BLaER1 treated with 17β-estradiol and CSF1 and Interleukin-3, amounts not matched to agents 10 nM and 100 nM (cell line): ENCODE measurements at regions not wholly inside any gene's neighbourhood (a gene's known extent, or its start where the extent isn't known, plus 50 kb on each side); places are given as distances from the start of the nearest gene placed in this dataset.

Source experiments
- H3K27ac ChIP-seq, 11 experiments: shearing (Covaris generic); formaldehyde crosslinking; 2 replicates each; pipeline ENCODE4 v1.8.1; 2022
- H3K27me3 ChIP-seq, 11 experiments: shearing (Covaris generic); formaldehyde crosslinking; 2 replicates each; pipeline ENCODE4 v1.8.1; 2022
- H3K36me3 ChIP-seq, 11 experiments: shearing (Covaris generic); formaldehyde crosslinking; 2 replicates each; pipeline ENCODE4 v1.8.1; 2022
- H3K4me1 ChIP-seq, 10 experiments: shearing (Covaris generic); formaldehyde crosslinking; 2 replicates each; pipeline ENCODE4 v1.8.1; 2022
- H3K4me2 ChIP-seq, 11 experiments: shearing (Covaris generic); formaldehyde crosslinking; 2 replicates each; pipeline ENCODE4 v1.8.1; 2022
- H3K4me3 ChIP-seq, 10 experiments: shearing (Covaris generic); formaldehyde crosslinking; 2 replicates each; pipeline ENCODE4 v1.8.1; 2022
- H3K9ac ChIP-seq, 11 experiments: shearing (Covaris generic); formaldehyde crosslinking; 2 replicates each; pipeline ENCODE4 v1.8.1; 2022
- H3K9me3 ChIP-seq, 11 experiments: shearing (Covaris generic); formaldehyde crosslinking; replicated peaks in 1 of 11; 2 replicates each; pipeline ENCODE4 v1.8.1; 2022
- H4K20me1 ChIP-seq, 11 experiments: shearing (Covaris generic); formaldehyde crosslinking; 2 replicates each; pipeline ENCODE4 v1.8.1; 2022
- Cebpa-rat ChIP-seq, 11 experiments: shearing (Covaris generic); IDR thresholded peaks; 2 replicates each; pipeline ENCODE4 v1.8.1; 2022

DNA sequence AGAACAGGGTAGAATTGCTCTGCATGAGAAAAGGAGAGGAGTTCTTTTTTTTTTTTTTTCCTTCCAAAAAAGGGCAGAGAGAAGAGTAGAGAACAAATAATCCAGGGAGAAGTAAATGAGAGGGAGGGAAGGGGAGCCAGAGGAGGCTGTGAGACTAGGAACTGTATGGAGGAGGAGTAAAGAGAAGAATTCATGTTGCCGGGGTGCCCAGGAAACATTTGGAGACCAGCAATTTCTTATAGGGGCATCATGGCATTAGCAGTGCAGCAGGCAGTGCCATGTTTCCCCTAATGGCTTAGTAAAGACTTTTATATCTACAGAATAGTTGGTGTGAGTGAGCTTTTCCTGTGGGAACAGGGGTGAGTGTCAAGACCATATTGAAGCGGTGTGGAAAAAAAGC lies 86.4 kb upstream of the SESTD1 start:
- no peaks in the 10 kb centered on the region for H3K27me3 ChIP-seq
- no peak for TF ChIP-seq Cebpa-rat (IDR thresholded peaks at IDR 0.05)
- no peak overlapping the region for H3K27ac ChIP-seq
- H4K20me1 ChIP-seq, result no peaks in the 10 kb centered on the region
- H3K36me3 ChIP-seq, result no peaks in the 10 kb centered on the region
- peaks cover 4 to 20% (median 16%) of the 10 kb centered on the region in 10 experiments; a peak in 15 of 20 replicates for H3K4me1 ChIP-seq
- H3K9me3 ChIP-seq, result no peaks in the 10 kb centered on the region
- no peak overlapping the region for H3K4me3 ChIP-seq
- no peak overlapping the region for H3K9ac ChIP-seq
- no peak overlapping the region for H3K4me2 ChIP-seq

DNA sequence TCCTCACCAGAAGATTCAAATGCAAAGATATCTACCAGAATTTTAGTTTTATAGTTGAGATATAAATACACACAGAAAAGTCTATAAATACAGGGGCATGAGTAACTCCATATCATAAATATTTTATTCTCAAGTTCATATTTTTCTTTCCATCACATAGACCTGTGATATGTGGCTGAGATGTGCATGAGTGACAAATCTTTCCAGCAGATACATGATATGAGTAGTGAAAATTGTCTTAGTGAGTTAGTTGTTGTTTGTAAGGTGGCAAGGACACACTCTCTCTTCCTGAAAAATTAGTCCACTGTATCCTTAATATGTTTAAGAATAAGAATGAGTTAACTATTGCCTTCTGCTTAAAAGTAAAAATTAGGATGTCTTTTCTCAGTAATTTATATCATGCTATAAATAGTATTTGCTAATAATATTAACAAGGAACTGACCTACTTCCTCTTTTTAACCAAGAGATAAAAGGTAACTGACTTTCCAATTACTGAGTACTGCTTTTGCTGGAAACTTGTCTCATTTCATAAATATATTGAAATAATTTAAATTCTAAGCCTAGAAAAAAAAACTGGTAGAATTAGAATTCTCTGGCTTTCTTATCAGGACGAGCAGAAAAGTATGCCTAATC lies 85.2 kb upstream of the SESTD1 start:
- H3K4me1 ChIP-seq, result peaks cover 4 to 20% (median 16%) of the 10 kb centered on the region in 10 experiments; a peak in 15 of 20 replicates
- no peaks in the 10 kb centered on the region for H3K27me3 ChIP-seq
- H3K27ac ChIP-seq, result no peak overlapping the region
- no peaks in the 10 kb centered on the region for H4K20me1 ChIP-seq
- H3K4me2 ChIP-seq, result peak overlapping the region in 8 of 11 experiments; percentile 16 to 61 (median 38); a peak in 15 of 22 replicates
- H3K9me3 ChIP-seq, result no peaks in the 10 kb centered on the region
- H3K36me3 ChIP-seq, result no peaks in the 10 kb centered on the region
- TF ChIP-seq Cebpa-rat (IDR thresholded peaks at IDR 0.05), result no peak
- H3K4me3 ChIP-seq, result no peak overlapping the region
- H3K9ac ChIP-seq, result no peak overlapping the region

DNA sequence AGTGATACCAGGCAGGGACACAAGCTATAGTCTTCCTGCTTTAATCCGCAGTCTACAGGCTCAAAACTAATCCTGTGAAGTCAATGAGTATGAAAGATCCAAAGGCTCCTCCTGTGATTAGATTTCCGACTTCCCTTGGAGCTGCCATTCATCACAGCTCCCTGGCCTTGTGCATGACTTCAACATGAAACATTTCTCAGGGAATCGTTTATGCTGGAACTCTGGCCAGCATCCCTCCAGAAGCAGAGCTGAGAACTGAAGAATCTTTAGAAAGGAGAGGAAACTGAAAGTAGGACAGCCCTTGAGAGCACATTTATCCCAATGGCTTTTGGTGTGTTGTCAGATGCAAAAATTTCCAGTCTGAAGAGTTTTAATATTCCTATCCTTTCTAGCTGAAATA lies 84.3 kb upstream of the SESTD1 start:
- Histone ChIP-seq H3K27me3 (no peaks in the 10 kb centered on the region), H3K9ac (no peak overlapping the region), H3K36me3 (no peaks in the 10 kb centered on the region), H3K9me3 (no peaks in the 10 kb centered on the region), H3K4me2 (peak overlapping the region in 3 of 11 experiments; percentile 38 to 61 (median 46); a peak in 5 of 22 replicates), H3K4me1 (peaks cover 4 to 21% (median 17%) of the 10 kb centered on the region in 10 experiments; a peak in 15 of 20 replicates), H4K20me1 (no peaks in the 10 kb centered on the region), H3K4me3 (no peak overlapping the region), H3K27ac (no peak overlapping the region)
- no peak for TF ChIP-seq Cebpa-rat (IDR thresholded peaks at IDR 0.05)

DNA sequence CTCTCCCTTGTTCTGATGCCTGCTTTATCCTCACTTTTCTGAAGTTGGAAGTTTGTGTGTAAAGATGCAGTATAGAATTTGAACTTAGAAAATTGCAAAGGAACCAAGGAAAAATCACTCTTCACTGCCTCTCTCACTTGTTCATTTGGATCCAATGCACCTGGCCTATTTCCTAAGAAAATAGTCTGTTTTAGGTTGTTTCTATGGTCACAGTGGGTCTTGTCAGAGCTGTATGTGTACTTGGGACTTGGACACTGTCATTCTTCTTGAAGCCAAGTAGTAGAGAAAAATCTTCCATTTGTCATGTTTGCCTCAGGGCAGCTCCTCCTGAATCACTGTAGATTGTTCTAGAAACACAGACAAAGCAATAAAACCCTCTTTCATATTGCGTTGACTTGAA lies 80.3 kb upstream of the SESTD1 start:
- H3K4me2 ChIP-seq, result no peak overlapping the region
- TF ChIP-seq Cebpa-rat (IDR thresholded peaks at IDR 0.05), result no peak

DNA sequence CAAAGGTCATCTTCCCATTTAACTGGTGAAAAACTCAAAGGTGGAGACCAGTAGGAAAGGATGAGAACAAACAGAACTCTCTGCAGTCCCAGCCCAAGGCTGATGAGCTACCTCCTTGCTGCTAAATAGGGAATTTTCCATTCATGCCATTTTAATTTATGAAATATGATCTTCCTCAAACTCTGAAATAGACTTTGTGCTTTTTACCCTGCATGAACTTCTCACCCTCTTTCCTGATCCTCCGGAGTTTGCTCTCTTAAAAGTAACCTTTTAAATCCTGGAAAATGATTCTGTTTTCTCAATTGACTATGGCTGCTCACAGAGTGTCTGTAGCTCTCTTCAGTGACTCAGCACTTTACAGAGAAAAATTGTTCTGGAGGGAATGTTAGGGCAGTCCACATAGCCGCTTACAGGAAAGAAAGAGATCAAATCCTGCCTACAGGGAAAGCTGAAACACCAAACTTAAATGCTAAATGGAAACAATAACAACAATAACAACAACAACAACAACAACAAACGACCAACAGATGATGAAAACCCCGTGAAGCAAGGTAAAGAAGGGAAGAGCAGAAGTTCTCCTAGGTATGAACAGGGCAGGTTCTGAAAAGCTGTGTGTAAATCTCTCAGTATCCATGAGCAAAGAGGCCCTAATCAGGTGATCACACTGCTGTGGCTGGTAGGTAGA lies 79.8 kb upstream of the SESTD1 start:
- Histone ChIP-seq H3K9me3 (no peaks in the 10 kb centered on the region), H3K9ac (no peak overlapping the region), H3K4me1 (peaks cover 0 to 10% (median 6%) of the 10 kb centered on the region in 10 experiments; a peak in 12 of 20 replicates), H3K36me3 (no peaks in the 10 kb centered on the region), H3K4me3 (no peak overlapping the region), H3K27ac (peak overlapping the region in 1 of 11 experiments; percentile 31; a peak in 1 of 22 replicates), H4K20me1 (no peaks in the 10 kb centered on the region), H3K27me3 (no peaks in the 10 kb centered on the region), H3K4me2 (no peak overlapping the region)
- no peak for TF ChIP-seq Cebpa-rat (IDR thresholded peaks at IDR 0.05)

More for the DNA sequence above, 80.3 kb upstream of the SESTD1 start:
- Histone ChIP-seq H4K20me1 (no peaks in the 10 kb centered on the region), H3K36me3 (no peaks in the 10 kb centered on the region), H3K9me3 (no peaks in the 10 kb centered on the region), H3K27me3 (no peaks in the 10 kb centered on the region), H3K9ac (no peak overlapping the region), H3K4me1 (peaks cover 0 to 15% (median 11%) of the 10 kb centered on the region in 10 experiments; a peak in 15 of 20 replicates), H3K27ac (peak overlapping the region in 1 of 11 experiments; percentile 31; a peak in 1 of 22 replicates), H3K4me3 (no peak overlapping the region)

DNA sequence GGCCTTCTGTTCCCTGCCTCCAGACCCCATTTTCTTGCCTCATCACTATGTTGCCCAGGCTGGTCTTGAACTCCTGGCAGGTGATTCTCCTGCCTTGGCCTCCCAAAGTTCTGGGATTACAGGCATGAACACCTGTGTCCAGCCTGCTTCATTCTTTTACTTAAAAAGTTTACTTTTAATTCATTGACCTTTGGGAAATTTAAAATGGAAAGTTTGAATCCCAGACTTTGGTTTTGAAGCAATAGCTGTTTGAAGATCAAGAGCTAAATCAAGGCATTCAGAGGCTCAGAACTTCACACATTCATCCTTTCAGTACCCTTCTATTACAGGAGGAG lies 79.3 kb upstream of the SESTD1 start:
- peaks cover 0 to 6% (median 1%) of the 10 kb centered on the region in 10 experiments; a peak in 6 of 20 replicates for H3K4me1 ChIP-seq
- no peaks in the 10 kb centered on the region for H3K36me3 ChIP-seq
- H3K9me3 ChIP-seq, result no peaks in the 10 kb centered on the region
- no peak overlapping the region for H3K4me3 ChIP-seq
- H3K27ac ChIP-seq, result no peak overlapping the region; a peak in 1 of 22 replicates
- no peaks in the 10 kb centered on the region for H3K27me3 ChIP-seq
- no peak overlapping the region for H3K9ac ChIP-seq
- TF ChIP-seq Cebpa-rat (IDR thresholded peaks at IDR 0.05), result no peak
- H4K20me1 ChIP-seq, result no peaks in the 10 kb centered on the region
- H3K4me2 ChIP-seq, result no peak overlapping the region

DNA sequence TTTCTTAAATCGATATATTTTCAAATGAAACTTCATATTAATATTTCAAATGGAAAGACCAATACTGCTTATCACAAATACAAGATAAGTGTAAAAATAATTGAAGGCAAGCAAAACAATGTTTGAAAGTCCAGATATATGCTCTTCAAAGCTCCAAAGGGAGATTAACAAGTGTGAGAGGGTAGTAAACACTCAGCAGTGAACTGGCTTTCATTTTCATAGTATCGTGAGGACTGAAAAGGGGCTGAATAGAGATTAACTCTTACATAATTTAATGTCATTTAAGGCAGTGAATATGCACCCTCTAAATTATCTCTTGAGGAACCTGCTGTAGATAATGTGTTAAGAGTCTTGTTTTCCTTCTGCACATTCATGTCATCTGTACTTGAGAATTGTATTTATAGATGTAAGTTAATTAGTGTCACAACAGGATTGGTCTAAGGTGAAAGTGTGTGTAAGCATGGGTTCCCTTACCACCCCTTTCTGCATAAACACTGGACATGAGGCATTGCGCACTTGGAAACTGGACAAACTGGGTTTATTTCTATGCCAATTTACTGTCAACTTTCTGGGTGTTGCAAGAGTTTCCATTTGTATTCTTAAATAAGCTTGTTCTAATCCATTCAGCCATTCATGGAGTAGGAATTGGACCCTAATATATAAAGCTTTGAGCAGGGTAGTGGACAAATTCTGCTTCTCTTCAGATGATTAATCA lies 76.7 kb upstream of the SESTD1 start:
- Histone ChIP-seq H3K4me1 (peaks cover 0 to 6% (median 0%) of the 10 kb centered on the region in 10 experiments; a peak in 1 of 20 replicates), H3K36me3 (no peaks in the 10 kb centered on the region), H4K20me1 (no peaks in the 10 kb centered on the region), H3K27ac (no peak overlapping the region), H3K27me3 (no peaks in the 10 kb centered on the region), H3K9me3 (no peaks in the 10 kb centered on the region), H3K4me3 (no peak overlapping the region), H3K4me2 (no peak overlapping the region), H3K9ac (no peak overlapping the region)
- TF ChIP-seq Cebpa-rat (IDR thresholded peaks at IDR 0.05), result no peak

DNA sequence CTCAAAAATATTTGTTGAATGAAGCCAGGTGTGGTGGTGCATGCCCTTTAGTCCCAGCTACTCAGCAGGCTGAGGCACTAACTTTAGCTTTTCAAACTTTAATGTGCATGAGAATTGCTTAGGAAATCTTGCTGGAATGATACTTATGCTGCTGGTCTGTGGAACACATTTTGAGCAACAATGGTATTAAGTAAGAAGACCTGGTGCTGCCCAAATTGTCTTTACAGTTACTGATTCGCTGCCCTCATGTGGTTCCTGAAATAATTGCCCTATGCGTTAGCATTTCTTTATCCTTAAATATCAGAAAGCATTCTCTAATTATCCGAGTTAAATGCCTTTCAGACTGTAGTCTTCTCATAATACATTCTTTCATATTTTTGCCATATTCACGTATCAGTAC lies 76.0 kb upstream of the SESTD1 start:
- H3K27me3 ChIP-seq, result no peaks in the 10 kb centered on the region
- H3K4me3 ChIP-seq, result no peak overlapping the region
- H3K9me3 ChIP-seq, result no peaks in the 10 kb centered on the region
- H3K36me3 ChIP-seq, result no peaks in the 10 kb centered on the region
- no peak for TF ChIP-seq Cebpa-rat (IDR thresholded peaks at IDR 0.05)
- H3K27ac ChIP-seq, result no peak overlapping the region
- peaks cover 0 to 6% (median 0%) of the 10 kb centered on the region in 10 experiments; a peak in 1 of 20 replicates for H3K4me1 ChIP-seq
- no peak overlapping the region for H3K9ac ChIP-seq
- H3K4me2 ChIP-seq, result no peak overlapping the region
- H4K20me1 ChIP-seq, result no peaks in the 10 kb centered on the region

DNA sequence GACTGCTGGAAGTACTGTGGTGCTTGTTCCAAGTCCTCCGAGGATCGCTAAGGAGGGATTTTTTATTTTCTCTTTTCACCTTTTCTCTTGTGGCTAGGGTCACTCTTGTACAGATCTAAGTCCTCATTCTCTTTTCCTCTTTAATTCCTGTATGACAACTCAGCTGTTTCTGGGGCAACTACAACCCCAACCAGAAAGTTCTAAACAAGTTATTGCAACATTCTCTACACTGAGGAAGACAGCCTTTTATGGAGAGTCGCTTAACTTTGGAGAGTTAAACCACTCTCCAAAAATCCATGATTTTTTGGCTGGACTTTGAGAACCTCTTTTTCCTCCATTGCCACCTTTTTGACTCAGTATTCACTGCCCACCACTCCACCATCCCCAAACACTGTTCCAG lies 74.0 kb upstream of the SESTD1 start:
- Histone ChIP-seq H3K9me3 (no peaks in the 10 kb centered on the region), H3K36me3 (no peaks in the 10 kb centered on the region), H3K4me3 (no peak overlapping the region), H3K27ac (no peak overlapping the region), H3K9ac (no peak overlapping the region), H3K4me1 (peaks cover 0 to 6% (median 0%) of the 10 kb centered on the region in 10 experiments; a peak in 1 of 20 replicates), H4K20me1 (no peaks in the 10 kb centered on the region), H3K4me2 (peak overlapping the region in 1 of 11 experiments; percentile 11; a peak in 1 of 22 replicates), H3K27me3 (no peaks in the 10 kb centered on the region)
- no peak for TF ChIP-seq Cebpa-rat (IDR thresholded peaks at IDR 0.05)
